Fibroblast of pulmonary artery (primary cell): ENCODE measurements at regions not wholly inside any gene's neighbourhood (a gene's known extent, or its start where the extent isn't known, plus 50 kb on each side); places are given as distances from the start of the nearest gene placed in this dataset.
A peak's percentile ranks its signal among the peaks of the same experiment; 100 is the strongest.

ENCODE experiments used
- DNase-seq: peaks from one replicate; pipeline ENCODE4 v3.0.0-alpha.2; 2010; ENCODE audit warnings: low read depth
- H3K4me3 ChIP-seq: replicated peaks from 2 replicates; pipeline ENCODE4 v1.5.1; 2011; ENCODE audit warnings: low read depth, mild to moderate bottlenecking, control low read depth, low read length, moderate library complexity
- CTCF ChIP-seq: IDR thresholded peaks from 2 replicates; pipeline ENCODE4 v1.5.1; 2011; ENCODE audit warnings: mild to moderate bottlenecking, control low read depth, low read length, inconsistent platforms; ENCODE audit errors: missing control alignments

- TF ChIP-seq CTCF: no peak
- no peak overlapping the region for H3K4me3 ChIP-seq
- no peak for DNase-seq
Measured at GRCh38 chr4:77305766-77306165, 148.8 kb downstream of the CCNG2 start.

DNA sequence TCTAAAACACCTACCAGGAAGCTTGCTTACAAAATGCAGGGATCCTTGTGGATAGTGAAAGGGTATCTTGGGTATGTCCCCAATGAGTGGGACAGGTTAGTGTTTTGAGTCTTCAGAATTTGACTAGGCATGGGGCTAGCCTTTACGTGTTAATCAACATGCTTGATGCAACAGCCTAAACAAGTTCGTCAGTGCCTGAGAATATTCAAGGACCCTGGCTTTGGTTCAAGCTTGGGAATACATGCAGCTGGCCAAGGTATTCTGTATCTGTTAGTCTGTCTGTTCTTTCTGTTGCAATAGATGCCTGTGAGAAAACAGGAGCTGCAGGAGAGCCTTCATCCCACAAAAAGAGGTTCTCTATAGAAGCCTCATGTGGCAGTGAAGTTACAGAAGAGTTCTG lies 149.5 kb downstream of the CCNG2 start:
- no peak for TF ChIP-seq CTCF
- H3K4me3 ChIP-seq: no peak overlapping the region
- DNase-seq: no peak

GRCh38 chr4:77308843-77309242 lies 151.8 kb downstream of the CCNG2 start:
- peak; percentile 43 for TF ChIP-seq CTCF
- DNase-seq: peak; percentile 36
- H3K4me3 ChIP-seq: no peak overlapping the region

GRCh38 chr4:77309496-77309895 lies 152.5 kb downstream of the CCNG2 start:
- no peak for DNase-seq
- no peak for TF ChIP-seq CTCF
- no peak overlapping the region for H3K4me3 ChIP-seq

DNA sequence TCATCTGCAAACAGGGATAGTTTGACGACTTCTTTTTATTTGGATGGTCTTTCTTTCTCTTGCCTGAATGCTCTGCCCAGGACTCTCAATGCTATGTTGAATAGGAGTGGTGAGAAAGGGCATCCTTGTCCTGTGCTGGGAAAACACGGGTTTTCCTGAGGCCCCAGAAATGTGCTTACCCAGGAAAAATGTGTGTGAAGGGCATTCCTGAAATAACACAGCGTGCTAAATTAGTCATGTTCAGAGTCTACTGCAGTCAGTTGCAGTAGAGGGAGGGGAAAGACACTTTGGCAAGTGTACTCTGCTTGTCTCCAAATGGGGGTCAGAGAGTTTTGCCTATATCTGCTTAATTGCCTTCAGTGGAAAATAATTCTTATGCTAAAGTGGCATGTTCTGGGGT lies 153.9 kb downstream of the CCNG2 start:
- H3K4me3 ChIP-seq: no peak overlapping the region
- no peak for DNase-seq
- TF ChIP-seq CTCF: no peak

- no peak for TF ChIP-seq CTCF
- no peak for DNase-seq
- no peak overlapping the region for H3K4me3 ChIP-seq
Measured at GRCh38 chr4:77314697-77315096, 157.7 kb downstream of the CCNG2 start.

- no peak for DNase-seq
- no peak for TF ChIP-seq CTCF
- H3K4me3 ChIP-seq: no peak overlapping the region
Measured at GRCh38 chr4:77327151-77327550, 170.1 kb downstream of the CCNG2 start.
